ENCODE measurements at regions not wholly inside any gene's neighbourhood (a gene's known extent, or its start where the extent isn't known, plus 50 kb on each side); places are given as distances from the start of the nearest gene placed in this dataset.

- TF ChIP-seq FOXM1 (IDR thresholded peaks at IDR 0.05; ENCODE audit: borderline replicate concordance, low read depth) (no peak), RAD21 (IDR thresholded peaks at IDR 0.05; ENCODE audit: low read depth) (no peak), EGR1 (IDR thresholded peaks at IDR 0.05) (no peak), USF1 (IDR thresholded peaks at IDR 0.05) (no peak), CREB1 (IDR thresholded peaks at IDR 0.05; ENCODE audit: low read depth) (no peak), YY1 (IDR thresholded peaks at IDR 0.05; ENCODE audit: low read depth) (no peak), TAF1 (IDR thresholded peaks at IDR 0.05; ENCODE audit: low read depth) (no peak), ZBTB7A (IDR thresholded peaks at IDR 0.05; ENCODE audit: low read depth) (no peak), EP300 (IDR thresholded peaks at IDR 0.05; ENCODE audit: borderline replicate concordance) (no peak), MAX (IDR thresholded peaks at IDR 0.05) (no peak)
- TF ChIP-seq, protein P1, sequence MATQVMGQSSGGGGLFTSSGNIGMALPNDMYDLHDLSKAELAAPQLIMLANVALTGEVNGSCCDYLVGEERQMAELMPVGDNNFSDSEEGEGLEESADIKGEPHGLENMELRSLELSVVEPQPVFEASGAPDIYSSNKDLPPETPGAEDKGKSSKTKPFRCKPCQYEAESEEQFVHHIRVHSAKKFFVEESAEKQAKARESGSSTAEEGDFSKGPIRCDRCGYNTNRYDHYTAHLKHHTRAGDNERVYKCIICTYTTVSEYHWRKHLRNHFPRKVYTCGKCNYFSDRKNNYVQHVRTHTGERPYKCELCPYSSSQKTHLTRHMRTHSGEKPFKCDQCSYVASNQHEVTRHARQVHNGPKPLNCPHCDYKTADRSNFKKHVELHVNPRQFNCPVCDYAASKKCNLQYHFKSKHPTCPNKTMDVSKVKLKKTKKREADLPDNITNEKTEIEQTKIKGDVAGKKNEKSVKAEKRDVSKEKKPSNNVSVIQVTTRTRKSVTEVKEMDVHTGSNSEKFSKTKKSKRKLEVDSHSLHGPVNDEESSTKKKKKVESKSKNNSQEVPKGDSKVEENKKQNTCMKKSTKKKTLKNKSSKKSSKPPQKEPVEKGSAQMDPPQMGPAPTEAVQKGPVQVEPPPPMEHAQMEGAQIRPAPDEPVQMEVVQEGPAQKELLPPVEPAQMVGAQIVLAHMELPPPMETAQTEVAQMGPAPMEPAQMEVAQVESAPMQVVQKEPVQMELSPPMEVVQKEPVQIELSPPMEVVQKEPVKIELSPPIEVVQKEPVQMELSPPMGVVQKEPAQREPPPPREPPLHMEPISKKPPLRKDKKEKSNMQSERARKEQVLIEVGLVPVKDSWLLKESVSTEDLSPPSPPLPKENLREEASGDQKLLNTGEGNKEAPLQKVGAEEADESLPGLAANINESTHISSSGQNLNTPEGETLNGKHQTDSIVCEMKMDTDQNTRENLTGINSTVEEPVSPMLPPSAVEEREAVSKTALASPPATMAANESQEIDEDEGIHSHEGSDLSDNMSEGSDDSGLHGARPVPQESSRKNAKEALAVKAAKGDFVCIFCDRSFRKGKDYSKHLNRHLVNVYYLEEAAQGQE (IDR thresholded peaks at IDR 0.05; ENCODE audit: low read depth): no peak
Measured at GRCh38 chr3:180252683-180253082, 215.9 kb upstream of the PEX5L start.

GRCh38 chr3:180253283-180253682 lies 216.5 kb upstream of the PEX5L start:
- TF ChIP-seq TEAD4 (IDR thresholded peaks at IDR 0.05) (no peak), NFIC (IDR thresholded peaks at IDR 0.05) (no peak), FOXM1 (IDR thresholded peaks at IDR 0.05; ENCODE audit: borderline replicate concordance, low read depth) (no peak), CEBPB (IDR thresholded peaks at IDR 0.05) (no peak), TCF12 (IDR thresholded peaks at IDR 0.05; ENCODE audit: low read depth) (no peak), TAF1 (IDR thresholded peaks at IDR 0.05; ENCODE audit: low read depth) (no peak), YY1 (IDR thresholded peaks at IDR 0.05; ENCODE audit: low read depth) (no peak), EGR1 (IDR thresholded peaks at IDR 0.05) (no peak), CREB1 (IDR thresholded peaks at IDR 0.05; ENCODE audit: low read depth) (no peak)
- TF ChIP-seq, protein P1 (IDR thresholded peaks at IDR 0.05; ENCODE audit: low read depth): no peak

GRCh38 chr3:180264479-180264878 lies 227.7 kb upstream of the PEX5L start:
- TF ChIP-seq TEAD4 (IDR thresholded peaks at IDR 0.05) (no peak), MAX (IDR thresholded peaks at IDR 0.05) (no peak), TCF12 (IDR thresholded peaks at IDR 0.05; ENCODE audit: low read depth) (no peak), FOXM1 (IDR thresholded peaks at IDR 0.05; ENCODE audit: borderline replicate concordance, low read depth) (no peak), TAF1 (IDR thresholded peaks at IDR 0.05; ENCODE audit: low read depth) (no peak), ZBTB7A (IDR thresholded peaks at IDR 0.05; ENCODE audit: low read depth) (no peak), YY1 (IDR thresholded peaks at IDR 0.05; ENCODE audit: low read depth) (no peak), USF1 (IDR thresholded peaks at IDR 0.05) (no peak), CREB1 (IDR thresholded peaks at IDR 0.05; ENCODE audit: low read depth) (no peak), EGR1 (IDR thresholded peaks at IDR 0.05) (no peak)
- TF ChIP-seq, protein P1 (IDR thresholded peaks at IDR 0.05; ENCODE audit: low read depth): no peak

- no peak for TF ChIP-seq RAD21 (IDR thresholded peaks at IDR 0.05; ENCODE audit: low read depth)
- no peak for TF ChIP-seq CREB1 (IDR thresholded peaks at IDR 0.05; ENCODE audit: low read depth)
- no peak for TF ChIP-seq ZBTB7A (IDR thresholded peaks at IDR 0.05; ENCODE audit: low read depth)
- TF ChIP-seq EP300 (IDR thresholded peaks at IDR 0.05; ENCODE audit: borderline replicate concordance): no peak
- TF ChIP-seq NFIC (IDR thresholded peaks at IDR 0.05): no peak
- no peak for TF ChIP-seq MAX (IDR thresholded peaks at IDR 0.05)
- TF ChIP-seq TEAD4 (IDR thresholded peaks at IDR 0.05): no peak
- TF ChIP-seq, protein P1 (IDR thresholded peaks at IDR 0.05; ENCODE audit: low read depth): no peak
- TF ChIP-seq TCF12 (IDR thresholded peaks at IDR 0.05; ENCODE audit: low read depth): no peak
- TF ChIP-seq USF1 (IDR thresholded peaks at IDR 0.05): no peak
- TF ChIP-seq EGR1 (IDR thresholded peaks at IDR 0.05): no peak
- no peak for TF ChIP-seq CEBPB (IDR thresholded peaks at IDR 0.05)
- TF ChIP-seq FOXM1 (IDR thresholded peaks at IDR 0.05; ENCODE audit: borderline replicate concordance, low read depth): no peak
- TF ChIP-seq YY1 (IDR thresholded peaks at IDR 0.05; ENCODE audit: low read depth): no peak
- TF ChIP-seq TAF1 (IDR thresholded peaks at IDR 0.05; ENCODE audit: low read depth): no peak
Measured at GRCh38 chr3:180265551-180265950, 228.8 kb upstream of the PEX5L start.

Measured in Ishikawa (cell line).